ENCODE measurements at regions not wholly inside any gene's neighbourhood (a gene's known extent, or its start where the extent isn't known, plus 50 kb on each side); places are given as distances from the start of the nearest gene placed in this dataset.

- DNase-seq, result no peak
Observed at GRCh38 chr4:181193131-181193930, 1049.9 kb upstream of the TENM3 start.

- DNase-seq, result no peak
Observed at GRCh38 chr4:181194096-181194495, 1049.1 kb upstream of the TENM3 start.

DNA sequence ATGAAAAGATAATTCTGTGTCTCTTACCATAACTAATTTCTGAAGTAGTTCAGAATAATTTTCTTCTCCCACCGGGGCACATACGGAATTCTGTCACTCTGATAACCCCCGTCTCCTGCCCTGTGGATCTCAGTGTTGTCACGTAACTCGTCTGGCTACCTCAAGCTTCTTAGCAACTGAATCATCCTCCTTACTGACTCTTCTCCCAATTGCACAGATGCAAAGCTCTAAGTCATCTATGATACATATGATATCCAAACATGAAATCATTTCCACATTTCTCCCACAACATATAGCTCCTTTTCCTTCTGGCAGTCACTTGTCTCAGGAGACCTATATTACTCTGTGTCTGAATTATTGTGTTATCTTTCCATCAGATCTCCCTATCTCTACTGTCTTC lies 1043.1 kb upstream of the TENM3 start:
- no peak for DNase-seq

DNA sequence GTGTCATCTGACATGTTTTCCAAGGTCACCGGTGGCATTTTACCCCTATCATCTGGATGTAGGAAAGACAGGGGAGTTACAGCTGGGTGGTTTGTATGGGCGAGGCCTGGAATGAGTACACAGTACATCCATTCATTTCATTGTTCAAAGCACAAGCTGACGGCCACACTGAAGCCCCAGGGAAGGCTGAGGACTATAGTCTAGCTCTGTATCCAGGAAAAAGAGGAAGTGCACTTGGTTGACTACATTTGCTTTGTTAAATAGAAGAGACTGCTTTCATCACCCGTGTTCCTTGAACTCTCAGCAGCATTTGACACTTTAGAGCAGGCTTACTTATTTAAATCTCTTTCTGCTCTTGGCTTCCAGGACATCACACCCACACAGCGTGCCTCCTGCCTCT lies 1041.0 kb upstream of the TENM3 start:
- DNase-seq, result no peak

DNA sequence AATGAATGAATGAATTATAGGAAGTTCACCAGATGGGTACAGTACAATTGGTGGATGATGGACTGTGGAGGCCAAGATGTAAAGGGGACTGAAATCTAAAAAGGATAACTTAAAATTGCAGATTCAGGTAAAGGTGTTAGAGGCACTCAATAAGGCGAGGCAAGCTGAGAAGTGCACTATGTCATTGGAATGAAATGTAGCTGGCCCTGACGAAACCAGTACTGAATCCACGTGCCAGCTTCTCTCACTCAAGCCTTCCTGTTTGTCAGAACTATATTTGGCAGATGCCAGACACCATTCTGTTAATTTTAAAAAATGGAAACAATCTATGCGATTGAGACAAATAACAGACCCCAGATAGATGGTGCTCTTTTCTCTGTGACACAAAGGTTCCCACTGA lies 1039.1 kb upstream of the TENM3 start:
- DNase-seq, result no peak

DNA sequence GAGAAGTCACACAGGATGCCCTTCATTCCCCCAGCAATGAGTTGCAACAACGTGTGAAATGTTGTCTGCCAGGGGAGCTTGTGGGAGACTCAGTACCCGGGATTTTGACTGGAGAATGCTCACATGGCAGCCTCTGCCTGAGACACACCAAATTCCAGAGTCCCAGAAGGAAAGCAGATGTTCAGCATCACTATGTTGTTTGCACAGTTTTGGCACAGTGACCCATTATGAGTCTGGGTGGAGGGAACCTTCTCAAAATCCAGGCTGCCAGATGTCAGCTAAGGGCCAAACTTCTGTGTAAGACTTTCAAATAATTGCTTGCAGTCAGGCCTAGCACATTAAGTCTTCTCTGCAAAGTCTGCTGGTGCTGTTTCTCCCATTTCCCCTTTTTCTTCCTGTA lies 1029.7 kb upstream of the TENM3 start:
- DNase-seq, result peak; percentile 51

- DNase-seq, result no peak
Observed at GRCh38 chr4:181216501-181216900, 1026.7 kb upstream of the TENM3 start.

DNA sequence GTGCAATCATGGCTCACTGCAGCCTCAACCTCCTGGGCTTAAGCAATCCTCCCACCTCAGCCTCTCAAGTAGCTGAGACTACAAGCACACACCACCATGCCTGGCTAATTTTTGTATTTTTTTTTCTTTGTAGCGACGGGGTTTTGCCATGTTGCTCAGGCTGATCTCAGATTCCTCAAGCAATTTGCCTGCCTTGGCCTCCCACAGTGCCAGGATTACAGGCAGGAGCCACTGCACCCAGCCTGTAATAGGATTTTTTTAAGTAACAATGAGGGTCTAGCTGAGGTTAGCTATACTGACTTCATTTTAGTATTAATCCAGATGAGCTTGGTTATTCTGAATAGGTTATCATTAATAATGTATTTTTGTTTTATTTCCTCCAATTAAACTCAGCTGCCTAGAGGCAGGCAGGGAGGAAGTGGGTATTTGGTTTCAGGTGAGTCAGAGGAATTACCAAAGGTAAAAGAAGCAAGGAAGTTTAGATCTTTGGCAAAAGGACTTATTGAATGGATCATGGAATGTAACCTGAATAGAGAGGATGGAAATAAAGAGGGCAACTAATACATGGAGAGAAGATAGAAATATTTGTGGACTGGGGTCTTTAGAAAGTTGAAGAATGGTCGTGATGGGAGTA lies 1023.3 kb upstream of the TENM3 start:
- DNase-seq, result no peak

GRCh38 chr4:181224852-181225251 lies 1018.4 kb upstream of the TENM3 start:
- DNase-seq, result peak; percentile 46

DNA sequence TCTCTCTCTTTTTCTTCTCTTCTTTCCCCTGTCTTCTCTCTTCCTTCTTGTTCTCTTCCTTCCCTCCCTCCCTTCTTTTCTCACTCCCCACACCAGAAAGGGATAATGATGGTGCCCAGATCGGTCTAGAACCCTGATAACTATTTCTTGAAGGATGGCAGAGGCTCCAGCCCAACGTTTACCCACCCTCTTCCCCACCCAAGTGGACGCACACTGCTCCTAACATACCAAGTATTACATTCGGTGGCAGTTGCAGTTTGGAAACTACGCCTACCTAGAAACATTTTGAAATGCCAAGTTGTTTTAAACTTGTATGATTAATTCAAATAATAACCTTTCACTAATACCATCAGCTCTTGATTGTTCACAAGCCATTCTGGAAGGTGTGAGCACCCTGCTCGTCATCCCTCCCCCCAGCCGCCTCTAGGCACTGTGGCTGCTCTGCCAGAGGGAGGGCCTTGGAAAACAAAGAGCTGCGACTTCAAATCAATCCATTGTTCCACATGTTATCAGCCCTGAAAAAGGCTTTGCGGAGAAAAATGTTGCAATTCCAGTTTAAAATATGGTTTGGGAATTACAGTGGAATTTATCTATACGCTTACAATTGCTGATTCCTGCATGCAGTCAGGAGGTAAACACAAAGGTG lies 1017.5 kb upstream of the TENM3 start:
- no peak for DNase-seq

DNA sequence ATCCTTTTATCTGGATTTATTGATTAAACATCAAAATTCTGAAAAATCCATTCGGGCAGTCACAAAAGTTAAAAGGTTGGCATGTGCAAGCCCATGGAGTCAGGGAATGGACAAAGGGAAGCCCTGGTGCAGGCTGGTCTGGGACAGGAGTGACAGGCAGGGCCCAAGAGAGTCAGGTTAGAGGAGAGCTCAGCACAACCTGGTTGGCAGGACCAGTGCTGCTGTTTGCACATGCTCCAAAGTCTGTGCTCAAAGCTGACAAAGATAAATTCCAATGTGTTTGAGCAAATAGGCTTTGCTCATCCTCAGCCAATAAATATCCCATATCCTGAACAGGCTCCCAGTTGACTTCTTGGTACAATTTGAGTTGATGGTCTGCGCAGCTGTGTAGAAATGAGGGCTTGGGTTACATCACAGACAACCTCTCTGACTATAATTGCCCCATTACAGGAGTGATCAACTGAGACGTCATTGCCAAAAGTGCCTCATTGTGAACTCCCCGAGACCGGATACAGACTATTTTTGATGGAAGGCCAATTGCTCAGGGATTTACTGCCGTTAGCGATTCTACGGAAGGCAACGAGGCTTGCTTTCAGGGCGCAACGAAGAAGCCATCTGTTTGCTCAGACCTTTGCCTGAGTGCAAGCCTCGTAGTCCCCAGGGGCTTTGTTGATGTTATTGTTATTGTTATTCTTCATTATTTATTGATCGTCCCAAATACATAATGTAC lies 1008.1 kb upstream of the TENM3 start:
- no peak for DNase-seq

DNA sequence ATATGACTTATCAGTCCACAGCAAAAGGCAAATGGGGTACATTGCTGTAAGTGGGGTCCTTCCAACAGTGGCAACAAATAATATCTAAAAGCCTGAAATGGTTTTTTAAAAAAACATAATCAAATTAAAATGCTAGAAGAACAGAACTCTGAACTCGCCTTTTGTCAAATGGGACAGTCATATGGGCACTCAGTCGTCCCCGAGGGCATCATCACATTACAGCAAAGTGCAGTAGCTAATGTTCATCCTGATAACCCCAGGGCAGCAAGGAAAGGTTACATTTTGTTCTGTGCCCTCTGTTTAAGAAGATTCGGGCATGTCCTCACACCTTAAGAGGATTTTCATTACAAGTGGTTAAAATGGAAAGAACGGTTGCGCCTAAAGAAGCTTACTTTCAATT lies 997.9 kb upstream of the TENM3 start:
- DNase-seq, result no peak

DNA sequence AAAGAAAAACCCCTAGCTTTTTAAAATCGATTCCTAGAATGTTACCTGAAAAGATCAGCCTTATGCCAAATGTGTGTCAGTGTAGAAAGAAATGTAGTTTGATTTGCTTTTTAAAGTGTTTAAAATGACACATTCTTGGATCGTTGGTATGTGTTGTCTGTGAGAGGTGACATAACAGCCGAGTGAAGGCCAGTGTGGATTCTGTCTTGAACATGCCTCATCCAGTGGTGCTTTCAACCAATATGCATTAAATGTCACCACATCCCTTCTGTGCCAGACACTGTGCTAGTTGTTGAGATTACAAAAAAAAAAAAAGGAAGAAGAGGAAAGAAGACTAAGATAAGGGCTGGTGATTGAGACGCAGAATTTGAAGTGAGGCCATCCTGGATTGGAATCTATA lies 994.2 kb upstream of the TENM3 start:
- no peak for DNase-seq

DNA sequence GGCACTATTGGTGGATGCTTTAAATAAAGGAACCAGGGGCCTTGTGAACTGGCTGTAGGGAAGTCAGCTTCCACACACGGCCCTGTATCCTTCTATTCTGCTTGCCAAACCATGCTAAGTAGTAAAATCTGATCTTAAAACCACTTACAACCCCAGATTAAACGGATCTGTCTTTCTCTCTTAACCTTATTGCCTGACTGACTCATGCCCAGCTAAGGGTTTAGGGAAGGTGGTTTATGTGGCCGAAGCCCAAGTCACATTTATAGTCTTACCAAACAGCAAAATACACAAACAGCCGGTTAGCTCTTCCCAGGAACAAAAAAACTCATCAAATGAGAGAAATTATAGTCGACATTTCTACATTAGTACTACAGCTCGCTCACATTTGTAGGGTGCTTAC lies 988.4 kb upstream of the TENM3 start:
- DNase-seq, result peak; percentile 29

DNA sequence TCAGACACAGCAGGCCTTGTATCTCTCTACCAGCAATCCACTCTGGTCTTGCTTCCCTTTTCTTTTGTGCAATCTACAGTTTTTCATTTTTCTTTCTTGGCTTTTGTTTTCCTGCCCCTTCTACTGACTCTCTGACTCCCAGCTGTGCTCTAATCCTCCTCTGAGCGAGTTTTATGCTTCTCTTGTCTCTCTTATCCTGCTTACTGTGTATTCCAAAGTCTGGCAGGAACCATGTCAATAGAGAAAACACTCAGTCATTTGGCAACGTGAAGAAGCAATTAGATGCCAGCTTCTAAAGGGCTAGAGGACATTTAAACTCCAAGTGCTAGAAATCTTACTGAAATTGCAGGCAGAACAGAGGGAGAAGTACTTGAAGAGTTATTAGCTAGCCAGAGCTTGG lies 984.6 kb upstream of the TENM3 start:
- DNase-seq, result no peak

DNA sequence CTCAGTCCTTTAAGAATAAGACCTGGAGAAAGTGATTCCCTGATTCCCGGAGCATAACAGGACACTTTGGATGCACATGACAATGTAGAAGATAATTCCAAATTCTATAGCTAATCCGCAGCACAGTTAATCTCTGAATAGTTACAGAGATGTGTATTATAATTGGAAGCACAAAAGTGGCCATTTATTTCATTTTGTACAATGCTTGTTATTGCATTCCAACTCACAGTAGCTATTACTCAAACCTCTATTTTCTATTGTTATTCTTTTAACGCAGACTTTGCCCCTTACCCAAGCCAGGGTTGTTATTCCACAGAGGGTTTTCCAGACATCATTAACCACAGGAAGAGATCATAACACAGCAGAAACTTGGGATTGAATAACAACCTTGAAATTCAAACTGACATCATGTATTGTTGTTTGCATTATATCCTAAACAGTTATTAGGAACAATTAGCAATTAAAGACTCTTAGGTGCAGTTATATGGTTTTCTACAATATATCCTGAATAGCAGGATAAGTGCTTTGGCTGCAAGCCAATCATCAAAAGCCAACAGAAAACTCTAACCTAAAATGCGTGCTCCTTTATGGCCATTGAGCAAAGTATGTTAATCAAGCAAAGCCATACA lies 984.0 kb upstream of the TENM3 start:
- DNase-seq, result no peak

DNA sequence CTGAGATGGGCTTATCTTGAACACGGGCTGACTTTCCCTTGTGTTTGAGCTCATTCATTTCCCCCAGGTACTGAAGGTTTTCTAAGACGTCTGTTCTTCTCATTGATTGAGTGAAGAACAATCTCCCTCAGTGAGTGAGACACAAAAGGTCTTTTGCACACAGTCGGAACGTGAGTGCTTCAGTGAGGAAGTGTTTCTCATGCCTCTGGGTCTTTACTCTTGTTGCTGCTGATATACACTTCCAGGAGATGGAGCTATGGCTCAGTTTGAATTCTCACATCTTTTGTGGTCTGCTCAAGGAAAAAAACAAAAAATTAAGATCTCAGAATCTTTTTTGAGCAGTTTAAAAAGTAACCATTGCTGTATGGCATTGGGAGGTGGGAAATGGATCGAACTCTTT lies 981.9 kb upstream of the TENM3 start:
- DNase-seq, result no peak

- DNase-seq, result no peak
Observed at GRCh38 chr4:181264893-181265292, 978.3 kb upstream of the TENM3 start.

GRCh38 chr4:181265370-181265769 lies 977.8 kb upstream of the TENM3 start:
- no peak for DNase-seq

GRCh38 chr4:181271116-181271640 lies 972.0 kb upstream of the TENM3 start:
- DNase-seq, result no peak

DNA sequence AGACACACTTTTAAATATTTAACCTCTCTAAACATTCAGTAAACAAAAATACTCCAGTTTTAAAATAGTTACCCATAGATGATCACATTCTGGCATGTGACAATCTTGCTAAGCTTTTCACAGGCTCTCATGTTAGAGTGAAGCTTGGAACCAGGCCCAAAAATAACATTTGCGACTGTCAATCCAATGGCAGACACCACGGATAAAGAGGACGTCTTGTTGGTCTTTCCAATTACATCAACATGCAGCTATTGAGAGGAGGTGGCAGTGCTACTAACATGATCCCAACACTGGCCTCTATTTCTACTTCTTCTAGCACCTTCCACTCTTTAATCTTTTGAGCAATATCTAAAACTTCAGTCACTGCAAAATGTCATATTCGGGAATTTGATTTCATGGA lies 970.8 kb upstream of the TENM3 start:
- DNase-seq, result no peak

DNA sequence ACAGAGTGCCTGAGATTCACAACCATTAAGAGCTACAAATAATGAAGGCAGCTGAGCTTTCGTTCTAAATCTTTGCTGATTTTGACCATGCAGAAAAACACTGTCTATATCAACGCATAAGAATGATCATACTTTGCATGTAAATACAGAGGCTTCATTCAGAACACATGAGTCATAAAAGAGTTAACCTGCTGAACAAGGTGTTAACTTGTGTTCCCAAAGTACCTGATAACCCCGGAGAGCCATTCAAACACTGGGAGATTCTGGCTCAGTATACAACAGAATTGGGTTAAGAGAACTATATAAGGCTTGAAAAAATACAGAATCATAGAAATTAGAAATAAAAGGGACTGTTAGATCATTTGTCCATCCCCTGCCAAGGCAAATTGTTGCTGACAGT lies 964.3 kb upstream of the TENM3 start:
- DNase-seq, result no peak

- DNase-seq, result no peak
Observed at GRCh38 chr4:181281451-181281850, 961.8 kb upstream of the TENM3 start.

Data from left hindlimb (tissue), 1 donor.